Stimulated activated CD4-positive, alpha-beta T cell treated with anti-CD3 and anti-CD28 coated beads, Interleukin-15, amount 100 ng/mL, for 48 hours (primary cell): ENCODE measurements at regions not wholly inside any gene's neighbourhood (a gene's known extent, or its start where the extent isn't known, plus 50 kb on each side); places are given as distances from the start of the nearest gene placed in this dataset.
A peak's percentile ranks its signal among the peaks of the same experiment; 100 is the strongest.

Experiments used
- DNase-seq, 2 donors: peaks; one replicate each; pipeline ENCODE4 v3.0.0-alpha.2; 2020; ENCODE audit warnings: low read depth in 2 of 2

- DNase-seq, result no peak
These were observed 482.9 kb downstream of the BMP2 start for GRCh38 chr20:7250337-7250736.

GRCh38 chr20:7257099-7257498 is 489.6 kb downstream of the BMP2 start:
- DNase-seq, result no peak

DNA sequence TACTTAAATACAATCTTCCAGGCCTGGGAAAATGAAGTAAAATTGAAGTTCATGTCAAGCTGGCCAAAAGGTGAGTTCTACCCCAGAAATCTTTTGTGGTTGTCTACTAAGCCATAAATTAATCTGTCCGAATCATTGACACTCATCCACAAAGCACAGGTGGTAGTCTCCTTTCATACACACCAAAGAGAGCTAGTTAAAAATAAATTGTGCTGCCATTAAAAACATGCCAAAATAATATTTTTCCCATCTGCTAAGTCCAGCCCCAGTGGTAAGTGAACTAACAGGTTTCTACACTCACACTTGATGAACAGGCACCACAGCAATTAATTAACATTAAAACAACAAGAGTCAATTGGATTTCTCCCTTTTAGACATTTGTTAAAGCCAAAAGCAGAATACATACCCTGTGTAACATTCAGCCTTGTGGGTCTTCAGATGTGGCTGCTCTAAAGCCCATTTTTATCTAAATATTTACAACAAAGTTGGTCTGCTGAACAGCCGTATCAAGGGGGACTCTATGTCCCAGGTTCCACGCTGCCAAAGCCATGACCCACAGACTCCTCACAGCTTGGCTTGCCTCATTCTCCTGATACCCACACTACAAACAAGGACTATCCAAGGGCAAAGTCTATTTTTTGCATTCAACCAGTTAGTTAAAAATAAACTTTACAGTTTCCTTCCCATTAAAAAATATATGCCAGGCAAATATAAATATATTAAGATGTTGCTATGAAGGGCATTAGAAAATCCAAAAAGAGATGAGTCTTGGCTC is 490.4 kb downstream of the BMP2 start:
- no peak for DNase-seq

DNA sequence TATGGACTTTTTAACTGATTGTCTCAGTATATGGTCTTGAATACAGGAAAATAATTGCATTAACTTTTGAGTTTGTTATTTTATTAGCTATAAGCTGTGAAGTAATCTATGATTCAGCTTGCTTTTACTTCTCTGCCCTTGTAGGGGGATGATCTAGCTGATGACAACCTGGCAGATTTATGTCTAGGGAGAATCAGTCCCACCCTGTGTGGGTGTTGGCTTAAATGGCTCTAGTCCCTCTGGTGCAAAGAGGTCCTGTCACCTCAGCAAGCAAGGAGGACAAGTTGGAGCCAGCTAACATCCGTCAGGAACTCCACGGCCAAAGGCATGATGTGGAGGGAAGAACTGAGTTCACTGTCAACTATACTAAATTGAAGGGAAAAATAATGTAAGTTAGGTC is 495.3 kb downstream of the BMP2 start:
- DNase-seq, result no peak

DNA sequence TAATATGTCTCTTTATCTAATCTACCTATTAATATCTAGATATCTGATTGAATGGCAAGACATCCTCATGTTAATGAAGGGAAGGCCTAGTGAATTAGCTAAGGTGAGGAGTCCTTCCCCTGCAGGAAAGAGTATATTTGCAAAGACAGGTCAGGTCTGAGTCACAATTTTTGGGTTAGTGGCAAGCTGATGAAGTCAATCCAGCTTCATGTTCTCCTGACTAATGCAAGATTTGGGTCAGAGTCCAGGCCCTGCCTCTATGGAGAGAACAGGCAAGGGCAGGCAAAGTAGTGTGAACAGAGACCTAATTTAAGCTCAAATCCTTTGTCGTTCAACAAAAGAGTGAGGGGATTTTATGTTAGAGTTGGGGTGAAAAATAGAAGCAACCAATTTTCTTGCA is 496.7 kb downstream of the BMP2 start:
- DNase-seq, result no peak

DNA sequence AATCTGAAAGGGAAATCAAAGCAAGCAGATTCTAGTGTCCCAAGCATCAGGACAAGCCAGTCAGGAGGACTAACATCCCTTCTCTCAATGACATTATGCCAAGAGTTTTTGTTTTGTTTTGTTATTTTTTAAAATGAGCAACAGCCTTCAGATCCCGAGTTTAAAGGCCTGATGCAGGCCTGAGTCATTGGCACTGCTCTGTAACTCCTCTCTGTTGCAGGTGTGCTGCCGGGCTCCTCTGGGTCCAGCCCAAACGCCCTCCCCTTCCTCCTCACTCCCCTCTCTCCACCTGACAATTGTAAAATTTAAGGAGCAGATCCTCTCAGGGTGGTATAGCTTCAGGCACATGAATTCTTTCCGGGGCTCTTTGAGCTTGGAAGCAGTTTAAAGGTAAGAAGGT is 502.0 kb downstream of the BMP2 start:
- DNase-seq, result no peak

GRCh38 chr20:7272512-7272911 is 505.0 kb downstream of the BMP2 start:
- DNase-seq, result no peak

DNA sequence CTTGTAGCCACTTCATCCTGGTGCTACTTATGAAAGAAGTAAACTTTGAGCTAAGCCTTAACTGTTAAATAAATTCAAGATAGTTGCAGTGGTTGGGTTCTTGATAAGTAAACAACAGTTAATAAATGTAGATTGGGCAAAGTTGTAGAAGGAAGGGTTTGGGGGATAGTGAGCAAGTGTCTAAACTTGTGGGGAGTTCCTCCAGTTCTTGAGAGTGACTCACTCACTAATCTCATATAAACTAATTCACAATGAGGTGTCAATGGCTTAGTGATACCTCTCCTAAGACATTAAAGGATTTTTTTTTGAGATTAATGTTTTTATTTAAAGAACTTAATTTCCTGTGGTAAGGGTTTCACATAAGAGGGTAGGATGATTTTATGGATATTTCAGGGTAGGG is 507.4 kb downstream of the BMP2 start:
- DNase-seq, result no peak

GRCh38 chr20:7275645-7276237 is 508.3 kb downstream of the BMP2 start:
- DNase-seq, result no peak

DNA sequence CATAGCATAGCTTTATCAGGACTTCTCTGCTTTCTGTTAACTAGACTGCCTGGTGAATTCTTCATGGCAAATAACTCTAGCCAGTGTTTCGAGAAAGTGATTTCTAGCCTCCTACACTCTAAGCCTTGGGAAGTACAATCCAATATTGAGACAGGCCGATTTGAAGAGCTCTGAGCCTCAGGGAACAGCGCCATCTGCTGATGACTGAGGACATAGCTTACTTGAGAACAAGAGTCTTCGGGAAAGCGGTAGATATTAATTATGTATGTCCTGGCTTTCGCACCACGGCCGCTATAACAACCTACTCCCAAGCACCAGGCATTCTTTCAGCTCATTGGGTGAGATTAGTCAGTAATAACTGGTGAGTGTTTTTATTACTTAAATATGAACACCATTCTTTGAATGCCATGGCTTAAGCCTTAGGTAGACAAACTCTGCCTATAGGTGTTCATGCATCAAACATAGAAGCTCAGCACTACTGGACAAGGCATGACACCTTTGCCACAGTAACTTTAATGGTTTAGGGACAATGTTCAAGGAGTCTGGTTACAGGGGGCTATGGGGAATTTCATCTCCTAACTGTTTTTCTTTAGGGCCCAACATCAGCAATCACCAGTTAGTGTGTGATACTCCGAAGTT is 518.6 kb downstream of the BMP2 start:
- DNase-seq, result peak; percentile 1 to 10

GRCh38 chr20:7291323-7291943 is 523.9 kb downstream of the BMP2 start:
- DNase-seq, result no peak

DNA sequence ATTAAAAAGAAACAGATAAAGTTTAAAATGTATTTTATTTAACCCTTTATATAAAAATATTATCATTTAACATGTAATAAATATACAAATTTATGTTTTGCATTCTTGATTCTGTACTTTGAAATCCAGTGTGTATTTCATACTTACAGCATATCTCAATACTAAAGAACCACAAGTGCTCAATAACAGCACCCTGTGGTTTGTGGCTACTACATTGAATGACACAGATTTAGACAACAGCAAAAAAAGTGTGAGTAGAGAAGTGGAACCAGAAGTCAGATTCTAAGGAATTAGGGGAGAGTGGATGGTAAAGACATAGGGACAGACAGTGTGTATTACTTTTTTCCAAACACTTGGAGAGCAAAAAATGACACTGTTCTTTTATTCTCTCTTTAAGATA is 524.5 kb downstream of the BMP2 start:
- DNase-seq, result no peak

- no peak for DNase-seq
These were observed 527.4 kb downstream of the BMP2 start for GRCh38 chr20:7294816-7295360.

- no peak for DNase-seq
These were observed 534.3 kb downstream of the BMP2 start for GRCh38 chr20:7301807-7302206.

DNA sequence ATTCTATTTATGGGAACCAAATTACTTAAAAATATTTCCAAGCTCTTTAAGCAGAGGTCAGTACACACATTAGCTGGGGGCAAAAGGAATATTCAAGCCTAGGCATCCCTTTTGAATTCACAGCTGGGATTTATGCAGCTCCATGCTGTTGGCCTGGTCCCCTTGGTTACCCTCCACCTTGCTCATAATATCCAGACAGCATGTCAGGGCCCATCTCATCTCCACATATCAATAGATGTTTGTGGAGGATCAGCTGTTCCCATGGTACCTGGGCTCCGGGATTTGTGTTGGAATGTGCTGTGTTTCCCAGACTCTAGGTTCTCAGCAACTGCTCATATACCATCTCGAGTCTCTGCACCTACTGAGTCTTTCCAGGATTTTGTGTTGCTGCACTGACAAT is 534.8 kb downstream of the BMP2 start:
- DNase-seq, result no peak

GRCh38 chr20:7305976-7306375 is 538.5 kb downstream of the BMP2 start:
- DNase-seq, result no peak

GRCh38 chr20:7308163-7308562 is 540.7 kb downstream of the BMP2 start:
- DNase-seq, result no peak

GRCh38 chr20:7313047-7313446 is 545.6 kb downstream of the BMP2 start:
- no peak for DNase-seq

GRCh38 chr20:7323957-7324356 is 556.5 kb downstream of the BMP2 start:
- DNase-seq, result no peak

DNA sequence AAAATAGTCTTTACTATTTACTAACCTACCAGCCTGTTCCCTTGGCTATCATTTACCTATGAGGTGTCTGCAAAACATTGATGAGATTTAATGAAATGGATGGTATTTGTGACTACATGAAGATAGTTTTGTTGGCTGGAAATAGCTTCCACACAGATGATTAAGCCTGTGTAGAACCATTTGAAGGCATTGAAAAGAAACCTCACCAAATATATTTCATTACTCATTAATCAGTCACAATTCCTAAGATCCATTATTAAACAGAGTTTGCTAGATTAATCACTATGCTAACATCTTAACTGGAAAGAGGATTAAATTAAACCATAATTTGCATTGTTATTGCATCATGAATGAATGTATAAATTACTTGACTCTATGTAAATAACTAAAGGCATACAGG is 560.3 kb downstream of the BMP2 start:
- no peak for DNase-seq

- DNase-seq, result no peak
These were observed 563.4 kb downstream of the BMP2 start for GRCh38 chr20:7330850-7331249.

GRCh38 chr20:7332169-7332568 is 564.7 kb downstream of the BMP2 start:
- no peak for DNase-seq

DNA sequence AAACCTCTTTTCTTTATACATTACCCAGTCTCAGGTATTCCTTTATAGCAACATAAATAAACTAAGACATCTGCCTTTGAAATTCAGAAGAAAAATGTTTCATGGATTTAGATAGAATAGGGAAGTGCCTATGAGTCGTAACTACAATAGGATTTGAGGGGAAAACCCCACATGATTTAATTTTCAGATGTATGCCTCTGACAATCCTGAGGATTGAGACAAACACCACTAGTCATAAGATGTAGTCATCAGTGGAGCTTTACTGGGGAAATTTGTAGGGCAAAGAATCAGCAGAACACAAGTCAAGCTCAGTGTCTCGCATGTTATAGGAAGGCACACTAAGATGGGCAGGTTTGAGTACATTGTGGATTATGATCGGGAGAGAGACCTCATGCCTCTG is 566.4 kb downstream of the BMP2 start:
- no peak for DNase-seq
